GM12878 (cell line): ENCODE measurements at regions not wholly inside any gene's neighbourhood (a gene's known extent, or its start where the extent isn't known, plus 50 kb on each side); places are given as distances from the start of the nearest gene placed in this dataset.

Experiments
- ATAC-seq: fragments of 200-7000 bp; cut with Tn5 transposase; 3 replicates; pipeline ENCODE4 v1.9.1; 2020; ENCODE audit warnings: mild to moderate bottlenecking, moderate library complexity
- BruUV-seq: library from RNA; stranded (reverse); fragments of 400-500 nt; replicated peaks from 2 replicates; lab custom pipeline; 2021; lab: Mats Ljungman, UMichigan
- CTCF ChIA-PET: fragments of 300-600 bp; sonication (Branson Sonifier 250); formaldehyde crosslinking; extraction: SDS; loops from one replicate; lab custom pipeline; 2021; ENCODE audit warnings: inconsistent platforms; lab: Yijun Ruan, JAX
- POLR2A ChIA-PET: fragments of 350-600 bp; formaldehyde crosslinking; extraction: SDS; loops from one replicate; lab custom pipeline; 2021; ENCODE audit warnings: inconsistent platforms; lab: Charles Lee
- RAD21 ChIA-PET: fragments of 300-600 bp; sonication (Branson Sonifier 250); formaldehyde crosslinking; loops from one replicate; lab custom pipeline; 2023; ENCODE audit warnings: antibody characterized with exemption; ENCODE audit not compliant: unreplicated experiment; lab: Charles Lee
- SMC1A ChIA-PET: fragments of 300-600 bp; sonication (Branson Sonifier 250); formaldehyde crosslinking; loops from one replicate; lab custom pipeline; 2023; ENCODE audit not compliant: unreplicated experiment, uncharacterized antibody; lab: Charles Lee
- DNase-seq: peaks from one replicate; pipeline ENCODE4 v3.0.0-alpha.2; 2011; ENCODE audit warnings: low read depth, low spot score
- FAIRE-seq: peaks from 3 replicates; lab custom pipeline; 2011; peaks lifted over from hg19 to GRCh38; lab: Jason Lieb, UNC
- H2AFZ ChIP-seq: 2 replicates; pipeline ENCODE4 v1.6.0; 2011; ENCODE audit warnings: low read depth, low read length, control low read depth; ENCODE audit not compliant: control insufficient read depth
- H3K27ac ChIP-seq: 2 replicates; pipeline ENCODE4 v1.5.1; 2011; ENCODE audit warnings: control low read depth; ENCODE audit not compliant: control insufficient read depth, insufficient read depth
- H3K27me3 ChIP-seq, 2 experiments: replicated peaks in 1 of 2; 2 replicates each; pipeline versions ENCODE4 v1.6.0 to v1.6.1; 2011; ENCODE audit warnings: low read length in 1 of 2; ENCODE audit not compliant: control insufficient read depth in 2 of 2, insufficient read depth in 2 of 2
- H3K36me3 ChIP-seq, 2 experiments: 2 replicates each; pipeline ENCODE4 v1.5.1; 2011; ENCODE audit warnings: low read length in 1 of 2; ENCODE audit not compliant: control insufficient read depth in 2 of 2, insufficient read depth in 2 of 2
- H3K4me1 ChIP-seq: 2 replicates; pipeline ENCODE4 v1.6.1; 2011; ENCODE audit warnings: mild to moderate bottlenecking, low read length, moderate library complexity, mixed read lengths; ENCODE audit not compliant: control insufficient read depth, insufficient read depth
- H3K4me2 ChIP-seq: 2 replicates; pipeline ENCODE4 v1.6.0; 2011; ENCODE audit warnings: control low read depth; ENCODE audit not compliant: control insufficient read depth, insufficient read depth
- H3K4me3 ChIP-seq: fragments of 200-600 bp; sonication (generic); 2 replicates; pipeline ENCODE4 v1.5.1; 2016
- H3K79me2 ChIP-seq: 2 replicates; pipeline ENCODE4 v1.6.0; 2011; ENCODE audit warnings: low read length; ENCODE audit not compliant: control insufficient read depth, insufficient read depth
- H3K9ac ChIP-seq: 2 replicates; pipeline ENCODE4 v1.8.0; 2011; ENCODE audit warnings: low read length, control low read depth, mixed read lengths; ENCODE audit not compliant: control insufficient read depth, insufficient read depth
- H3K9me3 ChIP-seq: replicated peaks from 3 replicates; pipeline ENCODE4 v1.5.1; 2011; ENCODE audit warnings: mild to moderate bottlenecking, low read length; ENCODE audit not compliant: control insufficient read depth, insufficient read depth
- H4K20me1 ChIP-seq: 2 replicates; pipeline ENCODE4 v1.6.0; 2011; ENCODE audit not compliant: control insufficient read depth, insufficient read depth
- EZH2 ChIP-seq: IDR thresholded peaks from 2 replicates; pipeline ENCODE4 v1.6.1; 2012; ENCODE audit warnings: low read depth, mild to moderate bottlenecking, control low read depth, inconsistent platforms, low read length, borderline replicate concordance; ENCODE audit not compliant: control insufficient read depth
- JUNB ChIP-seq: IDR thresholded peaks from 2 replicates; pipeline ENCODE4 v1.6.1; 2016; ENCODE audit warnings: antibody characterized with exemption, mild to moderate bottlenecking
- MEF2A ChIP-seq: IDR thresholded peaks from 2 replicates; pipeline ENCODE4 v1.6.1; 2011; ENCODE audit warnings: low read depth, mild to moderate bottlenecking, low read length, moderate library complexity; ENCODE audit not compliant: insufficient read depth
- MTA3 ChIP-seq: IDR thresholded peaks from 2 replicates; pipeline ENCODE4 v1.6.1; 2012; ENCODE audit warnings: low read length, inconsistent platforms, borderline replicate concordance
- RB1 ChIP-seq: fragments of 450-650 bp; formaldehyde crosslinking; IDR thresholded peaks from 2 replicates; pipeline ENCODE4 v1.6.1; 2017; ENCODE audit warnings: mild to moderate bottlenecking, borderline replicate concordance
- SMARCA5 ChIP-seq: fragments of 450-650 bp; IDR thresholded peaks from 2 replicates; pipeline ENCODE4 v1.6.1; 2017; ENCODE audit warnings: mild to moderate bottlenecking
- SP1 ChIP-seq: IDR thresholded peaks from one replicate; pipeline ENCODE4 v1.6.1; 2011; ENCODE audit warnings: low read depth, low read length
- SREBF2 ChIP-seq: IDR thresholded peaks from 2 replicates; pipeline ENCODE4 v1.6.1; 2012; ENCODE audit warnings: mild to moderate bottlenecking, low read length
- STAT1 ChIP-seq: fragments of 450-650 bp; conservative IDR thresholded peaks from 2 replicates; pipeline ENCODE4 v1.6.1; 2014; ENCODE audit warnings: antibody characterized with exemption, mild to moderate bottlenecking
- STAT3 ChIP-seq: IDR thresholded peaks from 2 replicates; pipeline ENCODE4 v1.6.1; 2011; ENCODE audit warnings: low read depth, low read length, improper control_type of control experiment
- SUZ12 ChIP-seq: fragments of 200-600 bp; sonication (generic); IDR thresholded peaks from one replicate; pipeline ENCODE4 v1.6.1; 2018; ENCODE audit warnings: antibody characterized with exemption, mild to moderate bottlenecking; ENCODE audit not compliant: unreplicated experiment
- WGBS: methylation state at CpG from one replicate; pipeline ENCODE4 v1.1.6; 2016; ENCODE audit warnings: low lambda C conversion rate; ENCODE audit not compliant: insufficient replicate concordance, insufficient coverage; ENCODE audit errors: missing lambda C conversion rate; 5-methylcytosine and 5-hydroxymethylcytosine counted together
- in situ Hi-C: fragments of 300-500 bp; cut with MboI; formaldehyde crosslinking; loops from 9 replicates; pipeline ENCODE4 v1.14.3; 2018; ENCODE audit warnings: mixed read lengths
- intact Hi-C: fragments of 100-400 bp; cut with micrococcal nuclease; formaldehyde crosslinking; loops from one replicate; pipeline ENCODE4 v1.14.2; 2022; ENCODE audit not compliant: unreplicated experiment

DNA sequence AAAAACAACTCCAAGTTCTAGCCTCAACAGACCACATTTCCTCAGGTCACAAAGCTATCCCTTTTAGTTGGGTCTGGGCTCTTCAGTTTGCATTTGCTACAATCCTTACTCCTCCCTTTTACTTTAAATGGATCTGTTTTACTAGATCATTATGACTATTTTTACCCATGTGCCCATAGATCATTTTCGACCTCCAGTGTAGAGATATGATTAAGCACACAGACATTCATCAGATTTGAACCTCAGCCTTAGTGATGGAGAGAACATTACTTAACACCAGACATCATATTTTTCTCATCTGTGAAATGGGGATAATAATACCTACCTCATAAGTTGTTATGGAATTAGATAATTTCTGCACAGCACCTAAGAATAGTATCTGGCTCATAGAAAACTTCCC is 141.9 kb downstream of the NPR3 start:
- WGBS = 0% methylated on average over 1 of the region's 1 CpG
- SMC1A ChIA-PET = no interaction called here
- no peaks in the 10 kb centered on the region for H3K36me3 ChIP-seq
- in situ Hi-C loops = no loop called here
- no peak for FAIRE-seq
- no TSS peak for BruUV-seq
- H3K9ac ChIP-seq = no peak overlapping the region
- H2AFZ ChIP-seq = no peak overlapping the region
- no peaks in the 10 kb centered on the region for H4K20me1 ChIP-seq
- no peaks in the 10 kb centered on the region for H3K4me1 ChIP-seq
- TF ChIP-seq RB1 (no peak), SP1 (no peak), STAT1 (no peak), STAT3 (no peak), MTA3 (no peak), JUNB (no peak), MEF2A (no peak), SMARCA5 (no peak), SUZ12 (no peak), SREBF2 (no peak), EZH2 (no peak)
- H3K9me3 ChIP-seq = no peaks in the 10 kb centered on the region
- no peak for ATAC-seq
- DNase-seq = no peak
- no peak overlapping the region for H3K27ac ChIP-seq
- H3K4me3 ChIP-seq = no peak overlapping the region
- POLR2A ChIA-PET = no interaction called here
- RAD21 ChIA-PET = interaction anchor here (0.6 kb wide), 1 partner anchor 264 kb away, joined by 3 read pairs; no protein-coding TSS in a partner anchor
- H3K4me2 ChIP-seq = no peak overlapping the region
- CTCF ChIA-PET = interaction anchor here (0.7 to 1.9 kb wide), 3 partner anchors 47 to 144 kb away, joined by 3 to 6 read pairs (median 3); no protein-coding TSS in a partner anchor
- no peaks in the 10 kb centered on the region for H3K79me2 ChIP-seq
- no peaks in the 10 kb centered on the region; a peak in 1 of 4 replicates for H3K27me3 ChIP-seq
- intact Hi-C loops = loop anchor here (5.0 kb wide), 1 partner anchor 146 kb away; no protein-coding TSS in a partner anchor
